GM23338 (cell line): ENCODE measurements at regions not wholly inside any gene's neighbourhood (a gene's known extent, or its start where the extent isn't known, plus 50 kb on each side); places are given as distances from the start of the nearest gene placed in this dataset.

Experiments
- ATAC-seq: fragments of 200-7000 bp; cut with Tn5 transposase; 3 replicates; pipeline ENCODE4 v1.9.1; 2020
- DNase-seq: peaks from one replicate; pipeline ENCODE4 v3.0.0-alpha.2; 2015; ENCODE audit warnings: low spot score
- H2AFZ ChIP-seq: fragments of 200-600 bp; sonication (generic); 2 replicates; pipeline ENCODE4 v1.8.0; 2016; ENCODE audit warnings: antibody characterized with exemption, mild to moderate bottlenecking, moderate library complexity
- H3F3A ChIP-seq: fragments of 200-600 bp; sonication (generic); replicated peaks from 2 replicates; pipeline ENCODE4 v1.8.0; 2017; ENCODE audit warnings: antibody characterized with exemption, mixed run types, low read depth
- H3K27ac ChIP-seq: fragments of 200-600 bp; sonication (generic); 2 replicates; pipeline ENCODE4 v1.6.1; 2016; ENCODE audit warnings: low read depth
- H3K27me3 ChIP-seq: fragments of 200-600 bp; sonication (generic); 2 replicates; pipeline ENCODE4 v1.8.0; 2016; ENCODE audit warnings: mild to moderate bottlenecking, mixed run types, moderate library complexity; ENCODE audit not compliant: insufficient read depth
- H3K36me3 ChIP-seq: fragments of 200-600 bp; sonication (generic); 2 replicates; pipeline ENCODE4 v1.8.0; 2016; ENCODE audit warnings: mild to moderate bottlenecking; ENCODE audit not compliant: insufficient read depth
- H3K4me1 ChIP-seq: fragments of 200-600 bp; sonication (generic); 2 replicates; pipeline ENCODE4 v1.8.0; 2016; ENCODE audit warnings: mild to moderate bottlenecking, moderate library complexity; ENCODE audit not compliant: insufficient read depth
- H3K4me2 ChIP-seq: fragments of 200-600 bp; sonication (generic); 2 replicates; pipeline ENCODE4 v1.7.1; 2017; ENCODE audit warnings: mixed run types
- H3K4me3 ChIP-seq: fragments of 200-600 bp; sonication (generic); 2 replicates; pipeline ENCODE4 v1.6.1; 2016; ENCODE audit warnings: mixed run types
- H3K79me2 ChIP-seq: fragments of 200-600 bp; sonication (generic); replicated peaks from 2 replicates; pipeline ENCODE4 v1.8.0; 2017; ENCODE audit warnings: mild to moderate bottlenecking; ENCODE audit not compliant: insufficient read depth
- H3K9me2 ChIP-seq: fragments of 200-600 bp; sonication (generic); 2 replicates; pipeline ENCODE4 v1.8.0; 2017; ENCODE audit not compliant: insufficient read depth
- H4K20me1 ChIP-seq: fragments of 200-600 bp; sonication (generic); replicated peaks from 2 replicates; pipeline ENCODE4 v1.8.0; 2017; ENCODE audit warnings: mild to moderate bottlenecking; ENCODE audit not compliant: insufficient read depth
- H3K27ac Mint-ChIP-seq: 2 replicates; pipeline ENCODE4 v1.8.0; 2020; ENCODE audit warnings: inconsistent platforms, mild to moderate bottlenecking, moderate library complexity, mixed read lengths
- H3K27me3 Mint-ChIP-seq: 3 replicates; pipeline ENCODE4 v1.8.0; 2022; ENCODE audit warnings: low read depth, mild to moderate bottlenecking, moderate library complexity, mixed read lengths, inconsistent platforms; ENCODE audit not compliant: insufficient read depth, poor library complexity
- H3K36me3 Mint-ChIP-seq: 3 replicates; pipeline ENCODE4 v1.8.0; 2021; ENCODE audit warnings: low read depth, mild to moderate bottlenecking, inconsistent platforms, moderate library complexity, mixed read lengths
- H3K4me1 Mint-ChIP-seq: 3 replicates; pipeline ENCODE4 v1.8.0; 2020; ENCODE audit warnings: mild to moderate bottlenecking, inconsistent platforms, mixed read lengths
- H3K4me3 Mint-ChIP-seq: 3 replicates; pipeline ENCODE4 v1.8.0; 2021; ENCODE audit warnings: moderate library complexity, mild to moderate bottlenecking, inconsistent platforms, mixed read lengths
- H3K9me3 Mint-ChIP-seq: 3 replicates; pipeline ENCODE4 v1.8.0; 2020; ENCODE audit warnings: moderate library complexity, mild to moderate bottlenecking, inconsistent platforms, mixed read lengths
- CREB1 ChIP-seq: fragments of 250-450 bp; sonication (Bioruptor Pico); IDR thresholded peaks from 2 replicates; pipeline ENCODE4 v1.5.0; 2020; ENCODE audit warnings: low read depth, mild to moderate bottlenecking, moderate library complexity
- ETS1 ChIP-seq: IDR thresholded peaks from 2 replicates; pipeline ENCODE4 v1.6.1; 2016; ENCODE audit warnings: antibody characterized with exemption
- EZH2 ChIP-seq: fragments of 200-600 bp; sonication (generic); IDR thresholded peaks from one replicate; pipeline ENCODE4 v1.8.0; 2017; ENCODE audit warnings: antibody characterized with exemption, mild to moderate bottlenecking, low read depth; ENCODE audit not compliant: unreplicated experiment
- EZH2phosphoT487 ChIP-seq: fragments of 200-600 bp; sonication (generic); IDR thresholded peaks from one replicate; pipeline ENCODE4 v1.8.1; 2018; ENCODE audit warnings: antibody characterized with exemption; ENCODE audit not compliant: unreplicated experiment
- JUNB ChIP-seq: IDR thresholded peaks from one replicate; pipeline ENCODE4 v1.6.1; 2016; ENCODE audit warnings: antibody characterized with exemption; ENCODE audit not compliant: unreplicated experiment
- NANOG ChIP-seq: IDR thresholded peaks from 2 replicates; pipeline ENCODE4 v1.6.1; 2016; ENCODE audit warnings: antibody characterized with exemption, borderline replicate concordance
- POLR2AphosphoS5 ChIP-seq: IDR thresholded peaks from 2 replicates; pipeline ENCODE4 v1.6.1; 2016; ENCODE audit warnings: antibody characterized with exemption, low read depth
- STAT1 ChIP-seq: IDR thresholded peaks from one replicate; pipeline ENCODE4 v1.6.1; 2016; ENCODE audit warnings: antibody characterized with exemption; ENCODE audit not compliant: unreplicated experiment
- ZNF114 ChIP-seq: fragments of 250-450 bp; sonication (Bioruptor Pico); IDR thresholded peaks from 2 replicates; pipeline ENCODE4 v1.5.0; 2020; ENCODE audit warnings: mild to moderate bottlenecking, moderate library complexity
- ZNF331 ChIP-seq: fragments of 250-450 bp; sonication (Bioruptor Pico); IDR thresholded peaks from 2 replicates; pipeline ENCODE4 v1.5.0; 2020; ENCODE audit warnings: low read depth, mild to moderate bottlenecking, moderate library complexity
- ZNF462 ChIP-seq: fragments of 250-450 bp; sonication (Bioruptor Pico); IDR thresholded peaks from 2 replicates; pipeline ENCODE4 v1.5.0; 2020; ENCODE audit warnings: mild to moderate bottlenecking, moderate library complexity
- TF ChIP-seq, protein P1 (sequence below): IDR thresholded peaks from one replicate; pipeline ENCODE4 v1.6.1; 2018; ENCODE audit warnings: antibody characterized with exemption; ENCODE audit not compliant: unreplicated experiment
- TF ChIP-seq, protein P2 (sequence below), 2 experiments: fragments of 200-600 bp in 1 of 2; sonication (generic) in 1 of 2; conservative IDR thresholded peaks; 2 replicates each; pipeline versions ENCODE4 v1.5.1 to v1.6.1; 2016 to 2017; ENCODE audit warnings: antibody characterized with exemption in 2 of 2, low read depth in 2 of 2, mild to moderate bottlenecking in 2 of 2, moderate library complexity in 1 of 2

- no peak overlapping the region for H3K27ac Mint-ChIP-seq
- TF ChIP-seq POLR2AphosphoS5 (no peak), ZNF331 (CRISPR knock-in tag) (no peak), CREB1 (no peak), STAT1 (no peak), NANOG (no peak), EZH2 (no peak), EZH2phosphoT487 (no peak), ETS1 (no peak), JUNB (no peak), ZNF114 (CRISPR knock-in tag) (no peak), ZNF462 (CRISPR knock-in tag) (no peak)
- TF ChIP-seq, protein P1, sequence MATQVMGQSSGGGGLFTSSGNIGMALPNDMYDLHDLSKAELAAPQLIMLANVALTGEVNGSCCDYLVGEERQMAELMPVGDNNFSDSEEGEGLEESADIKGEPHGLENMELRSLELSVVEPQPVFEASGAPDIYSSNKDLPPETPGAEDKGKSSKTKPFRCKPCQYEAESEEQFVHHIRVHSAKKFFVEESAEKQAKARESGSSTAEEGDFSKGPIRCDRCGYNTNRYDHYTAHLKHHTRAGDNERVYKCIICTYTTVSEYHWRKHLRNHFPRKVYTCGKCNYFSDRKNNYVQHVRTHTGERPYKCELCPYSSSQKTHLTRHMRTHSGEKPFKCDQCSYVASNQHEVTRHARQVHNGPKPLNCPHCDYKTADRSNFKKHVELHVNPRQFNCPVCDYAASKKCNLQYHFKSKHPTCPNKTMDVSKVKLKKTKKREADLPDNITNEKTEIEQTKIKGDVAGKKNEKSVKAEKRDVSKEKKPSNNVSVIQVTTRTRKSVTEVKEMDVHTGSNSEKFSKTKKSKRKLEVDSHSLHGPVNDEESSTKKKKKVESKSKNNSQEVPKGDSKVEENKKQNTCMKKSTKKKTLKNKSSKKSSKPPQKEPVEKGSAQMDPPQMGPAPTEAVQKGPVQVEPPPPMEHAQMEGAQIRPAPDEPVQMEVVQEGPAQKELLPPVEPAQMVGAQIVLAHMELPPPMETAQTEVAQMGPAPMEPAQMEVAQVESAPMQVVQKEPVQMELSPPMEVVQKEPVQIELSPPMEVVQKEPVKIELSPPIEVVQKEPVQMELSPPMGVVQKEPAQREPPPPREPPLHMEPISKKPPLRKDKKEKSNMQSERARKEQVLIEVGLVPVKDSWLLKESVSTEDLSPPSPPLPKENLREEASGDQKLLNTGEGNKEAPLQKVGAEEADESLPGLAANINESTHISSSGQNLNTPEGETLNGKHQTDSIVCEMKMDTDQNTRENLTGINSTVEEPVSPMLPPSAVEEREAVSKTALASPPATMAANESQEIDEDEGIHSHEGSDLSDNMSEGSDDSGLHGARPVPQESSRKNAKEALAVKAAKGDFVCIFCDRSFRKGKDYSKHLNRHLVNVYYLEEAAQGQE = no peak
- TF ChIP-seq, protein P2, sequence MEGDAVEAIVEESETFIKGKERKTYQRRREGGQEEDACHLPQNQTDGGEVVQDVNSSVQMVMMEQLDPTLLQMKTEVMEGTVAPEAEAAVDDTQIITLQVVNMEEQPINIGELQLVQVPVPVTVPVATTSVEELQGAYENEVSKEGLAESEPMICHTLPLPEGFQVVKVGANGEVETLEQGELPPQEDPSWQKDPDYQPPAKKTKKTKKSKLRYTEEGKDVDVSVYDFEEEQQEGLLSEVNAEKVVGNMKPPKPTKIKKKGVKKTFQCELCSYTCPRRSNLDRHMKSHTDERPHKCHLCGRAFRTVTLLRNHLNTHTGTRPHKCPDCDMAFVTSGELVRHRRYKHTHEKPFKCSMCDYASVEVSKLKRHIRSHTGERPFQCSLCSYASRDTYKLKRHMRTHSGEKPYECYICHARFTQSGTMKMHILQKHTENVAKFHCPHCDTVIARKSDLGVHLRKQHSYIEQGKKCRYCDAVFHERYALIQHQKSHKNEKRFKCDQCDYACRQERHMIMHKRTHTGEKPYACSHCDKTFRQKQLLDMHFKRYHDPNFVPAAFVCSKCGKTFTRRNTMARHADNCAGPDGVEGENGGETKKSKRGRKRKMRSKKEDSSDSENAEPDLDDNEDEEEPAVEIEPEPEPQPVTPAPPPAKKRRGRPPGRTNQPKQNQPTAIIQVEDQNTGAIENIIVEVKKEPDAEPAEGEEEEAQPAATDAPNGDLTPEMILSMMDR (conservative IDR thresholded peaks at IDR 0.05; ENCODE audit: low read depth in 2 of 2) = no peak
- no peaks in the 10 kb centered on the region for H3K27me3 Mint-ChIP-seq
- H3K27ac ChIP-seq = no peak overlapping the region
- H3K79me2 ChIP-seq = no peaks in the 10 kb centered on the region
- no peaks in the 10 kb centered on the region for H3K27me3 ChIP-seq
- H3K36me3 Mint-ChIP-seq = peaks cover 5% of the 10 kb centered on the region; the same call in 2 of the 3 replicates
- H3K4me1 ChIP-seq = no peaks in the 10 kb centered on the region
- no peak overlapping the region for H3K4me3 ChIP-seq
- peaks cover 7% of the 10 kb centered on the region; the same call in 2 of the 3 replicates for H3K9me3 Mint-ChIP-seq
- ATAC-seq = no peak
- H3K36me3 ChIP-seq = no peaks in the 10 kb centered on the region
- 0 out of 3 replicates have a peak, but pooled peaks cover 2% of the 10 kb centered on the region for H3K4me1 Mint-ChIP-seq
- H3K9me2 ChIP-seq = no peaks in the 10 kb centered on the region
- DNase-seq = no peak
- no peaks in the 10 kb centered on the region for H4K20me1 ChIP-seq
- H3K4me2 ChIP-seq = no peak overlapping the region
- no peaks in the 10 kb centered on the region for H3F3A ChIP-seq
- H2AFZ ChIP-seq = no peak overlapping the region
- H3K4me3 Mint-ChIP-seq = no peak overlapping the region
Measured at GRCh38 chr11:37995886-37996285, 1397.8 kb upstream of the RAG2 start.
